Neural progenitor cell (in vitro differentiated cells): ENCODE measurements at regions not wholly inside any gene's neighbourhood (a gene's known extent, or its start where the extent isn't known, plus 50 kb on each side); places are given as distances from the start of the nearest gene placed in this dataset.

Experiments
- DNase-seq: peaks from one replicate; pipeline ENCODE4 v3.0.0-alpha.2; 2016; ENCODE audit warnings: low spot score
- H2AFZ ChIP-seq: fragments of 200-600 bp; sonication (generic); replicated peaks from 2 replicates; pipeline ENCODE4 v1.6.1; 2016; ENCODE audit warnings: antibody characterized with exemption
- H3F3A ChIP-seq: fragments of 200-600 bp; sonication (generic); 2 replicates; pipeline ENCODE4 v1.6.1; 2016; ENCODE audit warnings: antibody characterized with exemption, low read depth
- H3K27ac ChIP-seq: fragments of 200-600 bp; sonication (generic); 2 replicates; pipeline ENCODE4 v1.5.1; 2016; ENCODE audit warnings: mild to moderate bottlenecking
- H3K27me3 ChIP-seq: fragments of 200-600 bp; sonication (generic); 2 replicates; pipeline ENCODE4 v1.6.1; 2016; ENCODE audit warnings: mild to moderate bottlenecking, moderate library complexity
- H3K36me3 ChIP-seq: fragments of 200-600 bp; sonication (generic); 2 replicates; pipeline ENCODE4 v1.5.1; 2016
- H3K4me1 ChIP-seq: fragments of 200-600 bp; sonication (generic); 2 replicates; pipeline ENCODE4 v1.6.1; 2016; ENCODE audit warnings: mixed run types
- H3K4me2 ChIP-seq: fragments of 200-600 bp; sonication (generic); 2 replicates; pipeline ENCODE4 v1.6.1; 2016
- H3K4me3 ChIP-seq: fragments of 200-600 bp; sonication (generic); 2 replicates; pipeline ENCODE4 v1.5.1; 2016
- H3K79me2 ChIP-seq: fragments of 200-600 bp; sonication (generic); 2 replicates; pipeline ENCODE4 v1.6.1; 2016; ENCODE audit warnings: low read depth
- H3K9ac ChIP-seq: fragments of 200-600 bp; sonication (generic); 2 replicates; pipeline ENCODE4 v1.6.1; 2016
- H3K9me3 ChIP-seq: fragments of 200-600 bp; sonication (generic); 2 replicates; pipeline ENCODE4 v1.5.1; 2016; ENCODE audit warnings: low read depth
- H4K20me1 ChIP-seq: fragments of 200-600 bp; sonication (generic); 2 replicates; pipeline ENCODE4 v1.6.1; 2016; ENCODE audit warnings: low read depth
- H3K27ac Mint-ChIP-seq: 3 replicates; pipeline ENCODE4 v1.8.0; 2021; ENCODE audit warnings: mixed read lengths
- H3K27me3 Mint-ChIP-seq: 2 replicates; pipeline ENCODE4 v1.8.0; 2022; ENCODE audit warnings: low read depth, mild to moderate bottlenecking, inconsistent platforms, moderate library complexity, mixed read lengths; ENCODE audit not compliant: insufficient read depth
- H3K36me3 Mint-ChIP-seq: 3 replicates; pipeline ENCODE4 v1.8.0; 2021; ENCODE audit warnings: mixed read lengths
- H3K4me1 Mint-ChIP-seq: 3 replicates; pipeline ENCODE4 v1.8.0; 2021; ENCODE audit warnings: mixed read lengths
- H3K4me3 Mint-ChIP-seq: 3 replicates; pipeline ENCODE4 v1.8.0; 2021; ENCODE audit warnings: mild to moderate bottlenecking, moderate library complexity, mixed read lengths
- H3K9me3 Mint-ChIP-seq: 3 replicates; pipeline ENCODE4 v1.8.0; 2020; ENCODE audit warnings: mixed read lengths
- CTCF ChIP-seq: fragments of 200-600 bp; sonication (generic); IDR thresholded peaks from 2 replicates; pipeline ENCODE4 v1.5.1; 2017; ENCODE audit warnings: antibody characterized with exemption, mild to moderate bottlenecking
- EZH2 ChIP-seq: fragments of 200-600 bp; sonication (generic); IDR thresholded peaks from 2 replicates; pipeline ENCODE4 v1.6.1; 2017; ENCODE audit warnings: antibody characterized with exemption, mild to moderate bottlenecking, moderate library complexity
- EZH2phosphoT487 ChIP-seq: fragments of 200-600 bp; sonication (generic); IDR thresholded peaks from 2 replicates; pipeline ENCODE4 v1.6.1; 2017; ENCODE audit warnings: antibody characterized with exemption

GRCh38 chr12:16726879-16727278 lies 120.9 kb upstream of the LMO3 start:
- no peak overlapping the region for H3K27ac Mint-ChIP-seq
- TF ChIP-seq EZH2phosphoT487 (no peak), CTCF (no peak), EZH2 (no peak)

GRCh38 chr12:16719713-16720416 lies 113.9 kb upstream of the LMO3 start:
- H4K20me1 ChIP-seq: no peaks in the 10 kb centered on the region
- H3K27me3 Mint-ChIP-seq: no peaks in the 10 kb centered on the region

More at GRCh38 chr12:16726879-16727278, 120.9 kb upstream of the LMO3 start:
- Mint-ChIP-seq H3K36me3 (no peaks in the 10 kb centered on the region), H3K4me1 (no peaks in the 10 kb centered on the region), H3K4me3 (no peak overlapping the region), H3K27me3 (no peaks in the 10 kb centered on the region), H3K9me3 (no peaks in the 10 kb centered on the region)
- no peak overlapping the region for H3K4me3 ChIP-seq
- no peaks in the 10 kb centered on the region for H3K36me3 ChIP-seq
- no peaks in the 10 kb centered on the region for H4K20me1 ChIP-seq
- H3K27me3 ChIP-seq: no peaks in the 10 kb centered on the region
- no peaks in the 10 kb centered on the region for H3K4me1 ChIP-seq
- no peak overlapping the region for H3K4me2 ChIP-seq
- H3K9ac ChIP-seq: no peak overlapping the region
- H3K79me2 ChIP-seq: no peaks in the 10 kb centered on the region
- no peaks in the 10 kb centered on the region for H3F3A ChIP-seq
- H2AFZ ChIP-seq: no peak overlapping the region
- no peaks in the 10 kb centered on the region for H3K9me3 ChIP-seq
- H3K27ac ChIP-seq: no peak overlapping the region
- DNase-seq: no peak

GRCh38 chr12:16716928-16717327 lies 111.0 kb upstream of the LMO3 start:
- Histone ChIP-seq H3K9ac (no peak overlapping the region), H2AFZ (no peak overlapping the region), H3K79me2 (no peaks in the 10 kb centered on the region), H4K20me1 (no peaks in the 10 kb centered on the region), H3K27ac (no peak overlapping the region), H3K36me3 (no peaks in the 10 kb centered on the region), H3K4me2 (no peak overlapping the region), H3K27me3 (no peaks in the 10 kb centered on the region), H3K4me3 (no peak overlapping the region), H3F3A (no peaks in the 10 kb centered on the region), H3K4me1 (no peaks in the 10 kb centered on the region), H3K9me3 (no peaks in the 10 kb centered on the region)
- Mint-ChIP-seq H3K27me3 (peaks cover 4% of the 10 kb centered on the region), H3K4me1 (no peaks in the 10 kb centered on the region), H3K9me3 (no peaks in the 10 kb centered on the region), H3K4me3 (no peak overlapping the region), H3K27ac (no peak overlapping the region), H3K36me3 (no peaks in the 10 kb centered on the region)
- TF ChIP-seq CTCF (no peak), EZH2phosphoT487 (no peak), EZH2 (no peak)
- DNase-seq: no peak

More at GRCh38 chr12:16719713-16720416, 113.9 kb upstream of the LMO3 start:
- Mint-ChIP-seq H3K27ac (no peak overlapping the region), H3K9me3 (no peaks in the 10 kb centered on the region), H3K36me3 (no peaks in the 10 kb centered on the region), H3K4me3 (no peak overlapping the region), H3K4me1 (no peaks in the 10 kb centered on the region)
- Histone ChIP-seq H3K27ac (no peak overlapping the region), H3K36me3 (no peaks in the 10 kb centered on the region), H3K9me3 (no peaks in the 10 kb centered on the region), H3K4me2 (no peak overlapping the region), H3K27me3 (no peaks in the 10 kb centered on the region), H2AFZ (no peak overlapping the region), H3K4me1 (no peaks in the 10 kb centered on the region), H3K79me2 (no peaks in the 10 kb centered on the region), H3K9ac (no peak overlapping the region), H3F3A (no peaks in the 10 kb centered on the region), H3K4me3 (no peak overlapping the region)
- no peak for DNase-seq
- no peak for TF ChIP-seq EZH2phosphoT487
- TF ChIP-seq CTCF: no peak
- no peak for TF ChIP-seq EZH2
